ENCODE measurements at regions not wholly inside any gene's neighbourhood (a gene's known extent, or its start where the extent isn't known, plus 50 kb on each side); places are given as distances from the start of the nearest gene placed in this dataset.

DNA sequence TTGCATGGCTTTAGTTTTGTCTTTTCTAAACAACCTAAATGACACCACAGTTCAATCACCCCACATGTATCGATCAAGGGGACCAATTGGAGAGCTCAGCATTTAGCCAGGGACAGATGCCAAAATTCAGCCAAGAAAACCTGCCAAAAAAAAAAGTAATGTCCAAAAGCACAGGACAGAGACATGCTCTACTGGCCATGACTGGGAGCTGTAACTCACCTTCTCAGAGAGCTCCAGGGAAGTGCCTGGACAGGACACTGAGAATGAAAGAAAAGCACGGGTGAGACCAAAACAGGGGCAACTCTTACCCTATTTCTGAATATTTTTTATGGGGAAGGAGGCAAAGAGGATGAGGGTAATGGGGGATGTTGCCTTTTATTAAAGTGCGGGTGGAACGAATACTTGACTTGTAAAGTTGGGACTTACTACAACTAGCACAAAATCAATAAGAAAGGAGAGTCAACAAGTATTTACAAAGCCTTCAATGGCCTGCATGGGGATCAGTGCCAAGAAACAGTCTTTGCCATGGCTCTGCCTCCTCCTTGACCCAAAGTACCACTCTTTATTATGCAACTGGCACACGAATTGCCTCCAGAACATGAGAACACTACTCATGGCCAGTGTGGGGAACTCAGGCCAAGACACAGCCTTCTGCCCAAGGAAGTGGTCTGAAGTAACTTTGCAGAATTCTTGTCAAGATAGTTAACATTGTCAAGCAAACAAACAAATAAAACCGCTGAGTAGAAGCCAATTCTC lies 72.9 kb upstream of the HK2 start:
- no peak for DNase-seq

- DNase-seq, result no peak
Measured at GRCh38 chr2:74762789-74763188, 71.1 kb upstream of the HK2 start.

DNA sequence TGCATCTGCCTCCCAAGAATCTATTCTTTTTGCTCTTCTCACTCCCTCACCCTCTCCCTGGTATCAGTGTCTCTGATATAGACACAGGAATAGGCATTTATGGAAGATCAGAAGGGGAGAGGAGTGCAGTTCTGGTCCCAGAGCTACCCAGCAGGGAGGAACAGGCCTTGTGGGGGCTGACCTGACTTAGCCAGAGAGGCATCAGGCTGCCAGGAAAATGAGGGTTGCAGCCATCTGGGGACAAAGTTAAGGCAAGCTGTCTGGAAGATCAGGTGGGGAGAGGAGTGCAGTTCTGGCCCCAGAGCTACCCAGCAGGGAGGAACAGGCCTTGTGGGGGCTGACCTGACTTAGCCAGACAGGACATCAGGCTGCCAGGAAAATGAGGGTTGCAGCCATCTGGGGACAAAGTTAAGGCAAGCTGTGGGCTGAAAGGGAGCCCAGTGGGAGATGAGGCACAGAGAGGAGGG lies 69.9 kb upstream of the HK2 start:
- DNase-seq, result no peak

DNA sequence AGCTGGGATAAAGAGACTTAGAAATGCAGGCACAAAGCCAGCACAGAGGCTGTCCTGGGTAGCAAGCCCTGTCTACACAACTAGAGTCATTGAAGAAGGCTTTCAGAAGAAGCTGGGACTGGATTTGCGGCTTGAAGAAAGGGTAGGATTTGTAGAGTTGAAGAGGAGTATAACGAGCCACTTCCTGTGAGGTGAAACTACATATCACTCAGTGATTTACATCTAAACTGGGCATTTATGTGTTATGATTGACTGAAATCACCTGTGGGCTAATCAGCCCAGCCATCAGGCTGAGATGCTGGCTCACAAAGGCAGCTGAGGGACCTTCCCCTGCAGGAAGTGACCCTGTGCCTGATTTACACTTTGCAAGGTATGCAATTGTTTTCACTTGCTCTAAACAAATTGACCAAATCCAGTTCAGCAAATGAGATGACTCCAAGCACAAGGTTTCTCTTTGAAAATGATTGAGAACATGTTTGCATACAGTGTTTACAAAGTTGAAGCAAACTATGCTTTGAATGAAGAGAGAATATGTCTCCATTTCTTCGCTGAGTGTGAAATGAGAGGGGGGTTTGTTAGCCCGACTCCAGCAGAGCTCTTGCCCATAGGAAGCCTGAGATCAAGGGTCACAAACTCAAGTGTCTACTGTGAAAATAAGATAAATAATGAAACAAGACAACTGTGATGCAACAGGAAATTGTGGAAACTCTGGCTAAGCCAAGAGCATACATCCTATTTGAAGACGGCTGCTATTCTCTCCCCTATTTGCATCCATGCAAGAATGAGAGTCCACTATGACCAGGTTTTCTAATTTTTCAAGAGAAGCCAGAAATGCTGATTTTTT lies 69.3 kb upstream of the HK2 start:
- DNase-seq, result no peak

- no peak for DNase-seq
Measured at GRCh38 chr2:74766780-74767179, 67.1 kb upstream of the HK2 start.

GRCh38 chr2:74767618-74768017 lies 66.3 kb upstream of the HK2 start:
- no peak for DNase-seq

- DNase-seq, result no peak
Measured at GRCh38 chr2:74768401-74768914, 65.5 kb upstream of the HK2 start.

GRCh38 chr2:74772046-74772445 lies 61.9 kb upstream of the HK2 start:
- no peak for DNase-seq

DNA sequence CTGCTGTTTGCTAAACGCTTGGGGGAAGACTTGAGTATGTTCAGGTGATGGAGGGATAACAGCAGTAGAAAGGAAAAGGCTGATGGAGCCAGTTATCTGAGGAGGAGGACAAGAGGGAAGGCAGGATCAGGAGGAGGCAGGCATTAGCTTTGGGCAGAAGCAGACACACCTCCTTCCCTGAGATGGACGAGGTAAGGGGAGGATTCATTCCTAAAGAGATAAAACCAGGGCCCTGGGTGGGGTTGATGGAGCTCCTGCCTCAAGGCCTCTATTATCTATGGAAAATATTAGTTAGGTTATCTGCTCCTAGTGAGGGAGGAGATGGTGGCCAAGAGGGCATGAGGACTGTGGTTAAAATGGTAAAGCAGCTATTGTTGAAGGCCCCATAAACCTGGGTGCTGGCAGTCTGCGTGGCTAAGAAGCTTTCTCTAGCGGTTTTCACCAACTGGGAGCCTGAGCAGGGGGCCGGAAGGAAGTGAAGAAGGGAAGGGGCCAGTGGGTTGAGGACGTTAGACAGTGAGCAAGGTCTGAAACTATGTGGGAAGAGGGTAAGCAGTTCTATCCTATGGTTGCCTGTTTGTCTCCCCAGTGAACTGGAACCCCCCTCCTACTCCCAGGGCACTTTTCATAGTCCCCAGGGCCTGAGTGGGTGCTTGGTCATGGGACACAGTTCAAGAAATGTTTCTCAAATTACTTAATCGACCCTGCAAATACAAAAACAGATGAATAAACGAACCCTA lies 56.6 kb upstream of the HK2 start:
- DNase-seq, result no peak

DNA sequence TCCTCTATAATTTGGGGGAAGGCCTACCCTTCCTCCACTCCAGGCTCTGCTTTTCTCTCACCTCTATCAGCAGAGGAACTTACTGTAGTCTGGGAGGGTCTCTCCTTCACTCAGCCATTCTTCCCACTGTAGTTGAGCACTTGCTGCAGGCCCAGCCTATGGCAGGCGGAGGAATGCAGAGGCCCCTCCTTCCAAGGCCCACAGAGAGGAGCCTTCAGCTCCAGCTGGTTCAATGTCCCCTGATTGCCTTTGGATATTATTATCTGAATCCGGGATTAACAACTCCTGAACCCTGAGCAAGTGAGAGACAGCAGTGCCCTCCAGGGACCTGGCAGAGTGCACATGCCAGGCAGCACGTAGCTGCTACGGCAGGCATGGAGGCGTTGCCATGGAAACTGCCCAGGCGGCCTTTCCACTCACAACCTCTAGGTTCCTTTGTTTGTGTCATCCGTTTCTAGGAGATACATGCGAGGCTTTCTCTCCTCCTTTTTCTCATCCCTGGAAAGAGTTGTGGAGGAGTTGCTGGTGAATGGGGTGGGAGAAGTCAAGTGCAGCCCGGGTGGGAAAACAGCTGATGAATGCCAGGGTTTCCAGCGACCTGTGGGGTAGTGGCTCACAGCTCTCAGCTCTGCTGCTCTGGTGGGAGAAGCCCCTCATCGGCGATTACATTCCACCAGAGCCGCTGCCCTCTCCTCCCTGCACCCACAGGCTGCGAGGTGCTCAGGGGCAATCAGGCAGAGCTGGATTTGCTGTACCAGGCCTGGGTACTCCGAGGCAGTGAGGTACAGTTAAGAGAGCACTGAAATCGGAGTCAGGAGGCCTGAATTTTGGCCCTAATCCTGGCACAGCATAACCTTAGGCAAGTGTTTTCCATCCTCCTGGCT lies 55.3 kb upstream of the HK2 start:
- no peak for DNase-seq

GRCh38 chr2:74779265-74779558 lies 54.7 kb upstream of the HK2 start:
- no peak for DNase-seq

DNA sequence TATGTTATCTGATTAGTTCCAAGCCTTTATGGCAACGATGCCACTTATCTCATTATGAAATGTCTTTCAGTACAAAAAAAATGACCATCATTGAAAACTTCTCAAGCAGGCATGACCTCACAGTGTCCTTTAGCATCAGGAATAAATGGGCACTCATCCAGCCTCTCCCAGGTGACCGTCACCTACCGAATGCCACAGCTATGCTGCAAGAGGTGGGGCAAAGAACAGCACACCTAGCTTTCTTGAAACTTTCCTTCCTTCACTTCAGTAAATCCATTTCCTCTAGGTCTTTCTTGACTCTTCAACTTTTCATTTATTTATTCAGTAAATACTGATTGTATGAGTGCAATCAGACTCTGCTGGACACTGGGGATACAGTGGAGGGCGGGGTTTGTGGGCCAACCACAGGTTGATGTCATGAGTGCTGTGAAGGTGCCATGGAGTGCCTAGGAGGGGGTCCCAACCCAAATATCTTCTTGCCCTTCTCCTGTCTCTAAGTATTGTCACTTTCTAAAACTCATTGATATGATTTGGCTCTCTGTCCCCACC lies 54.3 kb upstream of the HK2 start:
- DNase-seq, result no peak
